Spleen (tissue), 11 donors: ENCODE measurements at regions not wholly inside any gene's neighbourhood (a gene's known extent, or its start where the extent isn't known, plus 50 kb on each side); places are given as distances from the start of the nearest gene placed in this dataset.

Source experiments
- DNase-seq: peaks from one replicate; pipeline ENCODE4 v3.0.0-alpha.2; 2020
- H3K27ac ChIP-seq, 8 donors: fragments of 200-600 bp; sonication (generic) in 7 of 8; 1 replicate in 4 of 8; 2 replicates in 4 of 8; pipeline versions ENCODE4 v1.5.0 to v1.8.0; 2016 to 2021; ENCODE audit warnings: inconsistent platforms in 4 of 8, mild to moderate bottlenecking in 4 of 8, moderate library complexity in 1 of 8
- H3K27me3 ChIP-seq, 7 donors: fragments of 200-600 bp; sonication (generic) in 6 of 7; replicated peaks in 1 of 7; 1 replicate in 4 of 7; 2 replicates in 3 of 7; pipeline versions ENCODE4 v1.5.0 to v1.8.0; 2016 to 2021; ENCODE audit warnings: inconsistent platforms in 3 of 7, mild to moderate bottlenecking in 1 of 7
- H3K36me3 ChIP-seq, 6 donors: fragments of 200-600 bp; sonication (generic) in 5 of 6; 1 replicate in 4 of 6; 2 replicates in 2 of 6; pipeline versions ENCODE4 v1.5.0 to v1.8.0; 2016 to 2021; ENCODE audit warnings: inconsistent platforms in 2 of 6
- H3K4me1 ChIP-seq, 6 donors: fragments of 200-600 bp; sonication (generic) in 5 of 6; 1 replicate in 3 of 6; 2 replicates in 3 of 6; pipeline versions ENCODE4 v1.5.0 to v1.8.0; 2016 to 2021; ENCODE audit warnings: inconsistent platforms in 3 of 6
- H3K4me3 ChIP-seq, 8 donors: fragments of 200-600 bp; sonication (generic) in 7 of 8; 1 replicate in 4 of 8; 2 replicates in 4 of 8; pipeline versions ENCODE4 v1.5.0 to v1.8.0; 2016 to 2021; ENCODE audit warnings: inconsistent platforms in 4 of 8, mild to moderate bottlenecking in 4 of 8, moderate library complexity in 2 of 8
- H3K9me3 ChIP-seq, 8 donors: fragments of 200-600 bp; sonication (generic) in 7 of 8; 1 replicate in 4 of 8; 2 replicates in 4 of 8; pipeline versions ENCODE4 v1.5.0 to v1.8.0; 2016 to 2021; ENCODE audit warnings: inconsistent platforms in 4 of 8
- POLR2A ChIP-seq, 3 donors: fragments of 450-650 bp; IDR thresholded peaks; one replicate each; pipeline ENCODE4 v1.5.1; 2017; ENCODE audit warnings: antibody characterized with exemption in 3 of 3, mild to moderate bottlenecking in 1 of 3
- POLR2AphosphoS5 ChIP-seq, 3 donors: sonication (generic); formaldehyde crosslinking; IDR thresholded peaks; one replicate each; pipeline ENCODE4 v1.5.1; 2017; ENCODE audit warnings: antibody characterized with exemption in 3 of 3
- WGBS, 5 donors: extraction: QIAGEN DNeasy Blood & Tissue Kit in 3 of 5; methylation state at CpG; one replicate each; pipeline versions ENCODE4 v1.1.5 to v1.1.7; 2013 to 2018; 5-methylcytosine and 5-hydroxymethylcytosine counted together
- intact Hi-C: fragments of 100-400 bp; cut with DNase I; formaldehyde crosslinking; loops from one replicate; pipeline ENCODE4 v1.15.0; 2023; ENCODE audit warnings: low total_unique reads
- TF ChIP-seq, protein P1 (sequence below), 11 experiments: fragments of 200-600 bp in 7 of 11; fragments of 450-650 bp in 4 of 11; sonication (generic) in 4 of 11; IDR thresholded peaks in 8 of 11; conservative IDR thresholded peaks in 3 of 11; 1 replicate in 7 of 11; 2 replicates in 4 of 11; pipeline versions ENCODE4 v1.4.0 to v1.8.0; 2016 to 2021; ENCODE audit warnings: antibody characterized with exemption in 11 of 11, inconsistent platforms in 4 of 11, mild to moderate bottlenecking in 1 of 11
- donor health status: healthy with polysubstance abuse.
- donor health status: DM: no; HTN: no; CAD: no; lungs with moderate emphysema.
- donor health status: DM: no; HTN: no; CAD: no.
- donor health status: Bipolar disorder and iron deficiency.
- donor health status: healthy.
- donor health status: DM: no; HTN: no; CAD: no.
- donor health status: DM: yes; HTN: yes; CAD: no.

DNA sequence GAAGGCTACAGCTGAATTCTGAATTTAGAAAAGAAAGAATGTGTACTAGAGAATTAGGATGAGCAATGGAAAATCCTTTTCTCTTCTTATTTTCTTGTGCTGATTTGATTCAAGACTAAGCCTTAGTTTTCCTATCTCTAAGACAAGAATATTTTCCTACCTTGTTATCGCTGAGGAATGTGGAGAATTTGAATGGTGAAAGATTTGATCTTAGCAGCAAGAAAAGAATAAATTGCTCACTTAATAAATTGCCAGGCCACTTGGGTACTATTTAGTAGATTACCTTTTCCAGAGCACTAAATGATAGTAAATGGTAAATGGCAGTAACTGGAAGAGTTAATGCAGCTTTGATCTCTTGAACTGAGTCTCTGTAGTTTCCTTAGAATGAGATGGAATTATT is 145.7 kb upstream of the MEIS2 start:
- Histone ChIP-seq H3K4me1 (no peaks in the 10 kb centered on the region), H3K9me3 (no peaks in the 10 kb centered on the region), H3K36me3 (no peaks in the 10 kb centered on the region), H3K27me3 (no peaks in the 10 kb centered on the region), H3K27ac (no peak overlapping the region), H3K4me3 (no peak overlapping the region)
- TF ChIP-seq POLR2AphosphoS5 (IDR thresholded peaks at IDR 0.05) = no peak
- no peak for TF ChIP-seq POLR2A (IDR thresholded peaks at IDR 0.05)
- TF ChIP-seq, protein P1, sequence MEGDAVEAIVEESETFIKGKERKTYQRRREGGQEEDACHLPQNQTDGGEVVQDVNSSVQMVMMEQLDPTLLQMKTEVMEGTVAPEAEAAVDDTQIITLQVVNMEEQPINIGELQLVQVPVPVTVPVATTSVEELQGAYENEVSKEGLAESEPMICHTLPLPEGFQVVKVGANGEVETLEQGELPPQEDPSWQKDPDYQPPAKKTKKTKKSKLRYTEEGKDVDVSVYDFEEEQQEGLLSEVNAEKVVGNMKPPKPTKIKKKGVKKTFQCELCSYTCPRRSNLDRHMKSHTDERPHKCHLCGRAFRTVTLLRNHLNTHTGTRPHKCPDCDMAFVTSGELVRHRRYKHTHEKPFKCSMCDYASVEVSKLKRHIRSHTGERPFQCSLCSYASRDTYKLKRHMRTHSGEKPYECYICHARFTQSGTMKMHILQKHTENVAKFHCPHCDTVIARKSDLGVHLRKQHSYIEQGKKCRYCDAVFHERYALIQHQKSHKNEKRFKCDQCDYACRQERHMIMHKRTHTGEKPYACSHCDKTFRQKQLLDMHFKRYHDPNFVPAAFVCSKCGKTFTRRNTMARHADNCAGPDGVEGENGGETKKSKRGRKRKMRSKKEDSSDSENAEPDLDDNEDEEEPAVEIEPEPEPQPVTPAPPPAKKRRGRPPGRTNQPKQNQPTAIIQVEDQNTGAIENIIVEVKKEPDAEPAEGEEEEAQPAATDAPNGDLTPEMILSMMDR (IDR thresholded peaks at IDR 0.05 in 8 of 11, conservative IDR thresholded peaks at IDR 0.05 in 3 of 11) = no peak
- intact Hi-C loops = no loop called here
- WGBS, 5 donors = 70 to 95% (median 85%) methylated on average over 1 of the region's 1 CpG
- no peak for DNase-seq

DNA sequence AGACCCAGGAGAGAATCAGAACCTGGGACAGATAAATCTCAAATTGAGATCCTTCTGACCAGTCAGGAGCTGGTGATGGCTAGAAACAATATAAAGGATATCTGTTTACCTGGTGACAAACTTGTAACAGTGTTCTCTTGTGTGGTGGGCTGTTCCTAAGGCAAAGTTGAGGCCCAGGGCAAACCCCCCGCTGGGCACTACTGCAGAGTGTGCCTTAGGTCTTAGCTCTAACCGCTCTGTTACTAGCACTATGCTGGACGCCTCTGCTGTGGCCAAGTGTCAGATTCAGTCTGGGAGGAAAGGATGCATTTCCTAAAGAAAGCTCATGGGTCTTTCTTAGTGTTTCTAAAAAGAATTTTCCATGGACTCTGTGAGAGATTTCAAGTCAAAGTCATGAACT is 146.5 kb upstream of the MEIS2 start:
- Histone ChIP-seq H3K4me3 (no peak overlapping the region), H3K27ac (no peak overlapping the region), H3K36me3 (no peaks in the 10 kb centered on the region), H3K4me1 (no peaks in the 10 kb centered on the region), H3K27me3 (no peaks in the 10 kb centered on the region), H3K9me3 (no peaks in the 10 kb centered on the region)
- TF ChIP-seq, protein P1 (IDR thresholded peaks at IDR 0.05 in 8 of 11, conservative IDR thresholded peaks at IDR 0.05 in 3 of 11) = no peak
- TF ChIP-seq POLR2A (IDR thresholded peaks at IDR 0.05) (no peak), POLR2AphosphoS5 (IDR thresholded peaks at IDR 0.05) (no peak)
- intact Hi-C loops = no loop called here
- 58 to 90% (median 77%) methylated on average over 3 of the region's 3 CpGs for WGBS, 5 donors
- DNase-seq = no peak

DNA sequence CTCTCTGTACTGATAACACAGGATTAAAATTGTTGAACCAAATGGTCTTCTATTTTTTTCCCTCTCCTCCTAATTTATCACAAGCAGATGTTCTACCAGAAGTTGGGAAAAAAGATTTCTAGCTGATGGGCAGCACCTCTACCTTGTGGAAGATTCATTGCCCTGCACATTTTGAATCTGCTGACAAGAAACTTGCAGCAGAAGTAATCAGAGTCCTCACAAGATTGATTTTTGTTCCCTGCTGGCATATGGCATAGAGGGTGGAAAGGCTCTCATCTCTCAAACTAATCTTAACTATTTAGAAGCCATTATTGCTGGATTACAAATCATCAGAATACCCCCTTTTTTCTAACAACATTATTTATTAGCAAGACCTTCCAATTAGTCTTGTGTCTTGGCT is 148.9 kb upstream of the MEIS2 start:
- DNase-seq = no peak
- H3K4me1 ChIP-seq = no peaks in the 10 kb centered on the region
- TF ChIP-seq, protein P1 (IDR thresholded peaks at IDR 0.05 in 8 of 11, conservative IDR thresholded peaks at IDR 0.05 in 3 of 11) = no peak
- TF ChIP-seq POLR2AphosphoS5 (IDR thresholded peaks at IDR 0.05) = no peak
- no peak for TF ChIP-seq POLR2A (IDR thresholded peaks at IDR 0.05)
- no peaks in the 10 kb centered on the region for H3K27me3 ChIP-seq
- no peaks in the 10 kb centered on the region for H3K36me3 ChIP-seq
- intact Hi-C loops = no loop called here
- no peak overlapping the region for H3K27ac ChIP-seq
- no peaks in the 10 kb centered on the region for H3K9me3 ChIP-seq
- H3K4me3 ChIP-seq = no peak overlapping the region

DNA sequence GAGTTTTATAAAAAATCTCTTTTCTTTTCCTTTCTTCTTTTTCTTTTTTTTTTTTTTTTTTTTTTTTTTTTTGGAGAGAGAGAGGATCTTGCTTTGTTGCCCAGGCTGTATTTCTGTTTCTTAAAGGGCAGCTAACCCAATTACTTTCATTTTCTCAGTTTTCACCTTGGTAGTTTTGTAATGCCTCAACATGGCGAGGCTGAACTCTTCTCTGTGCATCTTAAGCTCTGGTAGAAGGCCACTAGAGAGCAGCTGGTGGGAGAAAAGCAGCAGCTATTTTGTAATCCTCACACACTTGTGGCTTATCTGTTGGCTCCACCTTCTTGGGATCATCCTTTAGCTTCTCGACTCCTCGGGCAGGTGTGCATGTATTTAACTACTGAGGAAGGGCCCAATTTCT is 152.2 kb upstream of the MEIS2 start:
- Histone ChIP-seq H3K36me3 (no peaks in the 10 kb centered on the region), H3K9me3 (no peaks in the 10 kb centered on the region), H3K4me3 (no peak overlapping the region), H3K27ac (no peak overlapping the region), H3K4me1 (no peaks in the 10 kb centered on the region), H3K27me3 (no peaks in the 10 kb centered on the region)
- TF ChIP-seq POLR2A (IDR thresholded peaks at IDR 0.05) (no peak), POLR2AphosphoS5 (IDR thresholded peaks at IDR 0.05) (no peak)
- TF ChIP-seq, protein P1 (IDR thresholded peaks at IDR 0.05 in 8 of 11, conservative IDR thresholded peaks at IDR 0.05 in 3 of 11) = no peak
- 64 to 76% (median 67%) methylated on average over 3 of the region's 3 CpGs for WGBS, 5 donors
- DNase-seq = no peak
- intact Hi-C loops = no loop called here
